ENCODE measurements at regions not wholly inside any gene's neighbourhood (a gene's known extent, or its start where the extent isn't known, plus 50 kb on each side); places are given as distances from the start of the nearest gene placed in this dataset.

- Mint-ChIP-seq H3K9me3 (ENCODE audit: unreplicated experiment) (no peaks in the 10 kb centered on the region), H3K27me3 (ENCODE audit: unreplicated experiment) (peaks cover 4% of the 10 kb centered on the region)
- DNase-seq = no peak
These were observed 57.9 kb downstream of the FANCF start for GRCh38 chr11:22567759-22568158.

GRCh38 chr11:22566293-22566692 is 59.3 kb downstream of the FANCF start:
- peaks cover 4% of the 10 kb centered on the region for H3K27me3 Mint-ChIP-seq (ENCODE audit: unreplicated experiment)
- H3K4me3 Mint-ChIP-seq (ENCODE audit: unreplicated experiment) = no peak overlapping the region
- DNase-seq = no peak
- no peaks in the 10 kb centered on the region for H3K9me3 Mint-ChIP-seq (ENCODE audit: unreplicated experiment)
- H3K4me1 Mint-ChIP-seq (ENCODE audit: low read depth, unreplicated experiment) = peaks cover 3% of the 10 kb centered on the region
- H3K36me3 Mint-ChIP-seq (ENCODE audit: unreplicated experiment) = peaks cover 4% of the 10 kb centered on the region
- no peak for TF ChIP-seq CTCF (IDR thresholded peaks at IDR 0.05; ENCODE audit: partially characterized antibody, unreplicated experiment)
- peak overlapping the region; percentile 17 for H3K27ac Mint-ChIP-seq (ENCODE audit: unreplicated experiment)

More at GRCh38 chr11:22567759-22568158, 57.9 kb downstream of the FANCF start:
- TF ChIP-seq CTCF (IDR thresholded peaks at IDR 0.05; ENCODE audit: partially characterized antibody, unreplicated experiment) = no peak
- Mint-ChIP-seq H3K4me3 (ENCODE audit: unreplicated experiment) (no peak overlapping the region), H3K27ac (ENCODE audit: unreplicated experiment) (no peak overlapping the region), H3K4me1 (ENCODE audit: low read depth, unreplicated experiment) (peaks cover 3% of the 10 kb centered on the region), H3K36me3 (ENCODE audit: unreplicated experiment) (peaks cover 4% of the 10 kb centered on the region)

GRCh38 chr11:22561283-22561682 is 64.3 kb downstream of the FANCF start:
- no peak for TF ChIP-seq CTCF (IDR thresholded peaks at IDR 0.05; ENCODE audit: partially characterized antibody, unreplicated experiment)
- no peak for DNase-seq
- Mint-ChIP-seq H3K9me3 (ENCODE audit: unreplicated experiment) (peaks cover 5% of the 10 kb centered on the region), H3K4me3 (ENCODE audit: unreplicated experiment) (no peak overlapping the region), H3K4me1 (ENCODE audit: low read depth, unreplicated experiment) (peaks cover 31% of the 10 kb centered on the region), H3K27me3 (ENCODE audit: unreplicated experiment) (peaks cover 5% of the 10 kb centered on the region), H3K36me3 (ENCODE audit: unreplicated experiment) (peaks cover 4% of the 10 kb centered on the region), H3K27ac (ENCODE audit: unreplicated experiment) (no peak overlapping the region)

GRCh38 chr11:22559416-22559815 is 66.2 kb downstream of the FANCF start:
- no peaks in the 10 kb centered on the region for H3K36me3 Mint-ChIP-seq (ENCODE audit: unreplicated experiment)
- no peak for DNase-seq

GRCh38 chr11:22558664-22559063 is 67.0 kb downstream of the FANCF start:
- no peaks in the 10 kb centered on the region for H3K36me3 Mint-ChIP-seq (ENCODE audit: unreplicated experiment)
- peaks cover 28% of the 10 kb centered on the region for H3K4me1 Mint-ChIP-seq (ENCODE audit: low read depth, unreplicated experiment)
- peaks cover 5% of the 10 kb centered on the region for H3K9me3 Mint-ChIP-seq (ENCODE audit: unreplicated experiment)
- TF ChIP-seq CTCF (IDR thresholded peaks at IDR 0.05; ENCODE audit: partially characterized antibody, unreplicated experiment) = no peak
- H3K27ac Mint-ChIP-seq (ENCODE audit: unreplicated experiment) = peak overlapping the region; percentile 94
- peak overlapping the region; percentile 76 for H3K4me3 Mint-ChIP-seq (ENCODE audit: unreplicated experiment)
- H3K27me3 Mint-ChIP-seq (ENCODE audit: unreplicated experiment) = peaks cover 1% of the 10 kb centered on the region
- DNase-seq = peak; percentile 28

More at GRCh38 chr11:22559416-22559815, 66.2 kb downstream of the FANCF start:
- peak overlapping the region; percentile 69 for H3K27ac Mint-ChIP-seq (ENCODE audit: unreplicated experiment)
- TF ChIP-seq CTCF (IDR thresholded peaks at IDR 0.05; ENCODE audit: partially characterized antibody, unreplicated experiment) = no peak
- H3K4me1 Mint-ChIP-seq (ENCODE audit: low read depth, unreplicated experiment) = peaks cover 28% of the 10 kb centered on the region
- H3K4me3 Mint-ChIP-seq (ENCODE audit: unreplicated experiment) = no peak overlapping the region
- peaks cover 1% of the 10 kb centered on the region for H3K27me3 Mint-ChIP-seq (ENCODE audit: unreplicated experiment)
- peaks cover 5% of the 10 kb centered on the region for H3K9me3 Mint-ChIP-seq (ENCODE audit: unreplicated experiment)

Data from glutamatergic neuron (in vitro differentiated cells).